Heart right ventricle (tissue), 16 donors: ENCODE measurements at regions not wholly inside any gene's neighbourhood (a gene's known extent, or its start where the extent isn't known, plus 50 kb on each side); places are given as distances from the start of the nearest gene placed in this dataset.

Experiments
- ATAC-seq, 8 donors: fragments of 200-7000 bp; cut with Tn5 transposase; one replicate each; pipeline ENCODE4 v1.9.1; 2020; ENCODE audit warnings: mild to moderate bottlenecking in 8 of 8, moderate library complexity in 8 of 8, moderate number of reproducible peaks in 1 of 8
- DNase-seq, 2 donors: peaks; one replicate each; pipeline ENCODE4 v3.0.0-alpha.2; 2020
- H3K27ac ChIP-seq, 10 donors: fragments of 200-600 bp; sonication (generic) in 2 of 10; one replicate each; pipeline versions ENCODE4 v1.5.0 to v1.8.0; 2020 to 2022; ENCODE audit warnings: mild to moderate bottlenecking in 3 of 10
- H3K27me3 ChIP-seq, 7 donors: fragments of 200-600 bp; one replicate each; pipeline ENCODE4 v1.8.0; 2021 to 2022; ENCODE audit warnings: mild to moderate bottlenecking in 2 of 7
- H3K36me3 ChIP-seq, 9 donors: fragments of 200-600 bp; sonication (generic) in 1 of 9; one replicate each; pipeline versions ENCODE4 v1.5.0 to v1.8.0; 2020 to 2022; ENCODE audit warnings: mild to moderate bottlenecking in 2 of 9
- H3K4me1 ChIP-seq, 9 donors: fragments of 200-600 bp; sonication (generic) in 1 of 9; one replicate each; pipeline versions ENCODE4 v1.5.0 to v1.8.0; 2020 to 2022; ENCODE audit warnings: mild to moderate bottlenecking in 4 of 9
- H3K4me3 ChIP-seq, 10 donors: fragments of 200-600 bp; sonication (generic) in 2 of 10; one replicate each; pipeline versions ENCODE4 v1.5.0 to v1.8.0; 2020 to 2022; ENCODE audit warnings: mild to moderate bottlenecking in 7 of 10, moderate library complexity in 2 of 10
- H3K9me3 ChIP-seq, 11 donors: fragments of 200-600 bp in 10 of 11; sonication (generic) in 2 of 11; one replicate each; pipeline versions ENCODE4 v1.5.0 to v1.8.0; 2013 to 2022; ENCODE audit warnings: mild to moderate bottlenecking in 2 of 11, control low read depth in 1 of 11, moderate library complexity in 1 of 11
- WGBS, 2 donors: extraction: QIAGEN DNeasy Blood & Tissue Kit; methylation state at CpG; one replicate each; pipeline ENCODE4 v1.1.7; 2013; ENCODE audit warnings: inconsistent platforms in 1 of 2; 5-methylcytosine and 5-hydroxymethylcytosine counted together
- intact Hi-C, 10 donors: fragments of 100-400 bp; cut with DNase I; formaldehyde crosslinking; loops; one replicate each; pipeline versions ENCODE4 v1.11.1 to v1.14.2; 2022
- TF ChIP-seq, protein P1 (sequence below), 9 donors: fragments of 200-600 bp; sonication (generic) in 2 of 9; IDR thresholded peaks; one replicate each; pipeline versions ENCODE4 v1.5.0 to v1.8.0; 2021 to 2022; ENCODE audit warnings: antibody characterized with exemption in 9 of 9, mild to moderate bottlenecking in 5 of 9, moderate library complexity in 1 of 9
- donor health status: Arrhythmogenic right ventricular cardiomyopathy.
- donor health status: ischemic (EF 13 %, LVEDD 7.1; RV severe dilation, severe dysfunction).
- donor health status: healthy with polysubstance abuse.
- donor health status: DM: no; HTN: yes; CAD: no.
- donor health status: DM: no; HTN: no; CAD: no.
- donor health status: ischemic (EF 25% LVEDD 6.9; RV normal size, moderate dysfunction).
- donor health status: ischemic (EF 25% LVEDD 5.7; RV mildly dilated, moderate dysfunction).
- donor health status: healthy.
- donor health status: DM: yes; HTN: yes; CAD: no.
- donor health status: Ischemic cardiomyopathy.
- donor health status: ischemic (EF 35%, LVEDD 5.7; RV mildly dilated, moderate dysfunction).
- donor health status: nonischemic (EF 11% LVEDD 7.7; RV severe dilation, severe dysfunction).
- donor health status: DM: yes; HTN: yes; CAD: no.
- donor health status: PGD.
- donor health status: ischemic (EF 29% LVEDD 5.4; RV normal size, mild dysfunction).
- donor health status: nonischemic (EF 23%, LVEDD 6.1; RV moderate dilation, normal function).

DNA sequence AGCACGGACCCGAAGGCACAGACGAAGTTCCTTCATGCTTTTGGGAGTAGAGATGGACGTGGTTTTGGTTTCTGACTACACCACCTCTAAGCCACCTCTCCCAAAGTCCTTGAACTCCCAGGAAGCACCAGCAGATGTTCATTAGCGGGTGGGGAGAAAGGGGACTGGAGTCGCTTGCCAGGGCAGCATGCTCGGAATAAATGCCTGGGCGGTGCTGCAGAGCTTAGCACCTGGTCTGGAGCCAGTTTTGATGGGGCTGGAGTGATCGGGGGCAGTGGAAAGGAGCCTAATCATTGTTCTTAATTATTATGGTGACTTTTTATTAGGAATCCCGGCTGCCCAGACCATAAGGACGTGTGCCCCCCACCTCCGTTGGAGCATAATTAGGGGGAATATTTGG is 220.8 kb downstream of the TFCP2L1 start:
- WGBS, 2 donors: 82 to 89% methylated on average over 12 of the region's 12 CpGs
- intact Hi-C loops: loop anchor here in 1 of 10 donors (10.0 kb wide), 1 partner anchor 119 kb away; no protein-coding TSS in a partner anchor
- H3K36me3 ChIP-seq: no peaks in the 10 kb centered on the region
- TF ChIP-seq, protein P1, sequence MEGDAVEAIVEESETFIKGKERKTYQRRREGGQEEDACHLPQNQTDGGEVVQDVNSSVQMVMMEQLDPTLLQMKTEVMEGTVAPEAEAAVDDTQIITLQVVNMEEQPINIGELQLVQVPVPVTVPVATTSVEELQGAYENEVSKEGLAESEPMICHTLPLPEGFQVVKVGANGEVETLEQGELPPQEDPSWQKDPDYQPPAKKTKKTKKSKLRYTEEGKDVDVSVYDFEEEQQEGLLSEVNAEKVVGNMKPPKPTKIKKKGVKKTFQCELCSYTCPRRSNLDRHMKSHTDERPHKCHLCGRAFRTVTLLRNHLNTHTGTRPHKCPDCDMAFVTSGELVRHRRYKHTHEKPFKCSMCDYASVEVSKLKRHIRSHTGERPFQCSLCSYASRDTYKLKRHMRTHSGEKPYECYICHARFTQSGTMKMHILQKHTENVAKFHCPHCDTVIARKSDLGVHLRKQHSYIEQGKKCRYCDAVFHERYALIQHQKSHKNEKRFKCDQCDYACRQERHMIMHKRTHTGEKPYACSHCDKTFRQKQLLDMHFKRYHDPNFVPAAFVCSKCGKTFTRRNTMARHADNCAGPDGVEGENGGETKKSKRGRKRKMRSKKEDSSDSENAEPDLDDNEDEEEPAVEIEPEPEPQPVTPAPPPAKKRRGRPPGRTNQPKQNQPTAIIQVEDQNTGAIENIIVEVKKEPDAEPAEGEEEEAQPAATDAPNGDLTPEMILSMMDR (IDR thresholded peaks at IDR 0.05): no peak
- H3K4me1 ChIP-seq: no peaks in the 10 kb centered on the region
- DNase-seq (no peak), ATAC-seq (no peak)
- H3K4me3 ChIP-seq: no peak overlapping the region
- no peaks in the 10 kb centered on the region for H3K9me3 ChIP-seq
- H3K27ac ChIP-seq: no peak overlapping the region
- peaks cover 0 to 51% (median 26%) of the 10 kb centered on the region in 7 donors for H3K27me3 ChIP-seq

DNA sequence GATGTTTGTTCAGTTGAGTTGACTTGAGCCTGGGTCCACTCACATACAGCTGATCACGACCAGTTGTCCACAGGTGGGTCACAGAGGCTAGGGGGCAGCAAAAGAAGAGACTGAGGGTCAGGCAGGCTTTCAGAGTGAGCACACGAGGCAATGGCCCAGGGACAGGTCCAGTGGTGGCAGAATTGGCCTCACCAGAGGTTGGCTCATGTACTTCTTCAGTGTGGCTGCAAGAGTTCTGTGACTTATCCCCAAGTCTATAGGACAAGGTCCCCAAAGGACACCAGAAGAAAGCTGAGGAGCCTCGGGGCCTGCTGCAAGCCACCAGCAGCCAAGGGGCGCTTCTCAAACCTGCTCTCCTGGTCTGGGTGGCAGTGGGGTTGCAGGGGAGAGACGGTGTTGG is 219.8 kb downstream of the TFCP2L1 start:
- H3K27ac ChIP-seq: no peak overlapping the region
- no peak for DNase-seq
- no peak for ATAC-seq
- H3K4me1 ChIP-seq: no peaks in the 10 kb centered on the region
- intact Hi-C loops: loop anchor here in 1 of 10 donors (10.0 kb wide), 1 partner anchor 120 kb away; no protein-coding TSS in a partner anchor
- no peak overlapping the region for H3K4me3 ChIP-seq
- no peaks in the 10 kb centered on the region for H3K9me3 ChIP-seq
- H3K36me3 ChIP-seq: no peaks in the 10 kb centered on the region
- WGBS, 2 donors: 90 to 94% methylated on average over 5 of the region's 5 CpGs
- TF ChIP-seq, protein P1 (IDR thresholded peaks at IDR 0.05): no peak
- peaks cover 0 to 46% (median 26%) of the 10 kb centered on the region in 7 donors for H3K27me3 ChIP-seq

DNA sequence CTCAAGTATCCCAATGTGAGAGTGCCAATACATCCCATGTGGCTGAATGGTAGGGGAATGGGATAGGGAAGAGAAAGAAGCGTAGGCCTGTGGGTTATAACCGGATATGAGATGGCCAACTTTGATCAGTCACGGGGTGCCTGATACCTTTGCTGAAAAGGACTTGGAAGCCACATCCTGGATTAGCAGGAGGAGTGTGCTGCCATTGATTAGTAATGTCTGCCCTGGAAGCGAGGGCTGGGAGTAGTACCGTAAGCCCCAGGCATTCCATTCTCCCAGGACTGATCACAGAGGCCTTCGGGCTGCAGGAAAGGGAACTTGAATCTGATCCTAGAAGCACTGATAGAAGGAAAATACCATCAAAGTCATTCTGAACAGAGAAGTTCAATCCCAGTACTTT is 218.5 kb downstream of the TFCP2L1 start:
- Histone ChIP-seq H3K27ac (no peak overlapping the region), H3K9me3 (no peaks in the 10 kb centered on the region), H3K4me3 (no peak overlapping the region), H3K4me1 (peaks cover 0 to 6% (median 0%) of the 10 kb centered on the region in 9 donors), H3K27me3 (peaks cover 0 to 56% (median 28%) of the 10 kb centered on the region in 7 donors), H3K36me3 (no peaks in the 10 kb centered on the region)
- 76 to 82% methylated on average over 6 of the region's 6 CpGs for WGBS, 2 donors
- ATAC-seq (no peak), DNase-seq (no peak)
- TF ChIP-seq, protein P1 (IDR thresholded peaks at IDR 0.05): no peak
- intact Hi-C loops: loop anchor here in 1 of 10 donors (10.0 kb wide), 1 partner anchor 122 kb away; no protein-coding TSS in a partner anchor

DNA sequence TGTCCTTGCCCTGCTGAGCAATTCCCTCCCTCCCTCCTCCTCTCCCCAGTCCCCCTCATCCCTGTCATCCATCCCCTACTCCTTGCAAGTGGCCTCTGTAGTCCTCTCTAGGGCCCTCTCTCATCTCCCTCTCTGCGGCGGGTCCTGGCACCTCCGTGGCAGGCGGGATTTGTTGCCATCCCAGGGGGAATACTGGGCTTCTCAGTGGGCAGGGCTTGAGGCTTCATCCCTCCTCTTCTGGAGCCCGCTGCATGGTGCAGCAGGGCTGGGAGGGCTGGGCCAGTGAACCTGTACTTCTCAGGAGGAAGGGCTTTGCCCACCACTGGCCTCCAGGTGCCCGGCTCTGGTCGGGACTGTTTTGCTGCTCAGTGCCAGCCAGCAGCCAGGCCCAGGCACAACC is 216.2 kb downstream of the TFCP2L1 start:
- Histone ChIP-seq H3K4me3 (no peak overlapping the region), H3K4me1 (peaks cover 0 to 6% (median 0%) of the 10 kb centered on the region in 9 donors), H3K9me3 (no peaks in the 10 kb centered on the region), H3K36me3 (no peaks in the 10 kb centered on the region), H3K27me3 (peaks cover 0 to 54% (median 28%) of the 10 kb centered on the region in 7 donors), H3K27ac (no peak overlapping the region)
- DNase-seq (no peak), ATAC-seq (no peak)
- TF ChIP-seq, protein P1 (IDR thresholded peaks at IDR 0.05): no peak
- WGBS, 2 donors: 83% methylated on average over 7 of the region's 7 CpGs
- intact Hi-C loops: loop anchor here in 1 of 10 donors (10.0 kb wide), 1 partner anchor 124 kb away; no protein-coding TSS in a partner anchor
